GM21529 (cell line): ENCODE measurements at regions not wholly inside any gene's neighbourhood (a gene's known extent, or its start where the extent isn't known, plus 50 kb on each side); places are given as distances from the start of the nearest gene placed in this dataset.

Experiments used
- ATAC-seq: cut with Tn5 transposase; IDR thresholded peaks from one replicate; pipeline ENCODE4 v1.9.1; 2021; ENCODE audit not compliant: unreplicated experiment

- ATAC-seq: no peak
Measured at GRCh38 chr20:48308232-48308781, 519.5 kb downstream of the PREX1 start.

GRCh38 chr20:48307277-48307676 is 520.5 kb downstream of the PREX1 start:
- ATAC-seq: no peak

- no peak for ATAC-seq
Measured at GRCh38 chr20:48302844-48303542, 517.7 kb upstream of the SULF2 start.

- ATAC-seq: no peak
Measured at GRCh38 chr20:48302149-48302548, 516.9 kb upstream of the SULF2 start.

GRCh38 chr20:48301189-48301588 is 515.9 kb upstream of the SULF2 start:
- no peak for ATAC-seq

GRCh38 chr20:48300529-48300928 is 515.2 kb upstream of the SULF2 start:
- ATAC-seq: no peak

GRCh38 chr20:48298851-48299484 is 513.7 kb upstream of the SULF2 start:
- ATAC-seq: no peak

- ATAC-seq: no peak
Measured at GRCh38 chr20:48298433-48298832, 513.2 kb upstream of the SULF2 start.

GRCh38 chr20:48295966-48296421 is 510.7 kb upstream of the SULF2 start:
- ATAC-seq: no peak

- no peak for ATAC-seq
Measured at GRCh38 chr20:48295445-48295903, 510.2 kb upstream of the SULF2 start.

GRCh38 chr20:48294942-48295341 is 509.7 kb upstream of the SULF2 start:
- ATAC-seq: no peak

GRCh38 chr20:48294196-48294595 is 508.9 kb upstream of the SULF2 start:
- no peak for ATAC-seq

GRCh38 chr20:48293671-48294070 is 508.4 kb upstream of the SULF2 start:
- no peak for ATAC-seq

GRCh38 chr20:48292806-48293205 is 507.5 kb upstream of the SULF2 start:
- ATAC-seq: no peak

- ATAC-seq: no peak
Measured at GRCh38 chr20:48291896-48292295, 506.6 kb upstream of the SULF2 start.

- ATAC-seq: no peak
Measured at GRCh38 chr20:48288930-48289507, 503.7 kb upstream of the SULF2 start.

GRCh38 chr20:48287552-48288170 is 502.4 kb upstream of the SULF2 start:
- no peak for ATAC-seq

- ATAC-seq: no peak
Measured at GRCh38 chr20:48287021-48287494, 501.8 kb upstream of the SULF2 start.

- ATAC-seq: no peak
Measured at GRCh38 chr20:48286601-48287000, 501.3 kb upstream of the SULF2 start.

- no peak for ATAC-seq
Measured at GRCh38 chr20:48285656-48286055, 500.4 kb upstream of the SULF2 start.

- ATAC-seq: no peak
Measured at GRCh38 chr20:48284837-48285236, 499.6 kb upstream of the SULF2 start.
